ENCODE measurements at regions not wholly inside any gene's neighbourhood (a gene's known extent, or its start where the extent isn't known, plus 50 kb on each side); places are given as distances from the start of the nearest gene placed in this dataset.
A peak's percentile ranks its signal among the peaks of the same experiment; 100 is the strongest.

DNA sequence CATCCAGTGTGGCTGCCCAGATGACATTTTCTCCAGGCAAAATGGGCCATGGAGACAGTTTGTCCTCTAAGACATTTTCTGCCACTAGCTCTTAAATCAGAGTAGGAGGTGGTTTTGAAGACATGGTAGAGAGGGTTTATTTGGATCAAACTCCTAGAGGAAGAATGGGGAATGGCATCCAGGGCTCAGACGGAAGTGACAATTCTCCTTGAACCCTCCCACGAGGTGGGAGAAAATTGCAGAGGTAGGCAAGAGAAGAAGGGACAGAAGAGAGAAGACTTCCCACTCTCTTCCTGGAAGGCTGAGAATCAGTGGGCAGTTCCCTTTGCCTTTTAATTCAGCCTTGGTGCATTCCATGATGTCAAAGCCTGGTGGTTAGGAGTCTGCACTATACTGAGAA lies 194.0 kb downstream of the SMIM20 start:
- H3K27ac ChIP-seq = peak overlapping the region in 1 of 12 donors; percentile 40
- H3K36me3 ChIP-seq = no peaks in the 10 kb centered on the region
- DNase-seq (no peak), ATAC-seq (no peak)
- intact Hi-C loops (cut with DNase I) = no loop called here
- peaks cover 0 to 4% (median 0%) of the 10 kb centered on the region in 9 donors for H3K27me3 ChIP-seq
- peaks cover 0 to 27% (median 0%) of the 10 kb centered on the region in 12 donors for H3K4me1 ChIP-seq
- 53 to 68% (median 58%) methylated on average over 2 of the region's 2 CpGs for WGBS, 4 donors
- TF ChIP-seq, protein P1, sequence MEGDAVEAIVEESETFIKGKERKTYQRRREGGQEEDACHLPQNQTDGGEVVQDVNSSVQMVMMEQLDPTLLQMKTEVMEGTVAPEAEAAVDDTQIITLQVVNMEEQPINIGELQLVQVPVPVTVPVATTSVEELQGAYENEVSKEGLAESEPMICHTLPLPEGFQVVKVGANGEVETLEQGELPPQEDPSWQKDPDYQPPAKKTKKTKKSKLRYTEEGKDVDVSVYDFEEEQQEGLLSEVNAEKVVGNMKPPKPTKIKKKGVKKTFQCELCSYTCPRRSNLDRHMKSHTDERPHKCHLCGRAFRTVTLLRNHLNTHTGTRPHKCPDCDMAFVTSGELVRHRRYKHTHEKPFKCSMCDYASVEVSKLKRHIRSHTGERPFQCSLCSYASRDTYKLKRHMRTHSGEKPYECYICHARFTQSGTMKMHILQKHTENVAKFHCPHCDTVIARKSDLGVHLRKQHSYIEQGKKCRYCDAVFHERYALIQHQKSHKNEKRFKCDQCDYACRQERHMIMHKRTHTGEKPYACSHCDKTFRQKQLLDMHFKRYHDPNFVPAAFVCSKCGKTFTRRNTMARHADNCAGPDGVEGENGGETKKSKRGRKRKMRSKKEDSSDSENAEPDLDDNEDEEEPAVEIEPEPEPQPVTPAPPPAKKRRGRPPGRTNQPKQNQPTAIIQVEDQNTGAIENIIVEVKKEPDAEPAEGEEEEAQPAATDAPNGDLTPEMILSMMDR (IDR thresholded peaks at IDR 0.05) = peak in 1 of 12 donors; percentile 13
- no peak for TF ChIP-seq POLR2A (IDR thresholded peaks at IDR 0.05)
- H3K9me3 ChIP-seq = peaks cover 0 to 14% (median under 1%) of the 10 kb centered on the region in 12 donors
- H3K4me3 ChIP-seq = no peak overlapping the region

GRCh38 chr4:26110493-26110892 lies 196.5 kb downstream of the SMIM20 start:
- H3K9me3 ChIP-seq = peaks cover 0 to 33% (median 8%) of the 10 kb centered on the region in 12 donors
- no peak for TF ChIP-seq POLR2A (IDR thresholded peaks at IDR 0.05)
- WGBS, 4 donors = 57 to 80% (median 65%) methylated on average over 4 to 5 of the region's 5 CpGs
- no peak overlapping the region for H3K27ac ChIP-seq
- H3K27me3 ChIP-seq = peaks cover 0 to 4% (median 0%) of the 10 kb centered on the region in 9 donors
- intact Hi-C loops (cut with DNase I) = no loop called here
- no peak for DNase-seq
- H3K4me3 ChIP-seq = no peak overlapping the region
- ATAC-seq = no peak
- H3K4me1 ChIP-seq = peaks cover 0 to 26% (median 0%) of the 10 kb centered on the region in 12 donors
- no peaks in the 10 kb centered on the region for H3K36me3 ChIP-seq

DNA sequence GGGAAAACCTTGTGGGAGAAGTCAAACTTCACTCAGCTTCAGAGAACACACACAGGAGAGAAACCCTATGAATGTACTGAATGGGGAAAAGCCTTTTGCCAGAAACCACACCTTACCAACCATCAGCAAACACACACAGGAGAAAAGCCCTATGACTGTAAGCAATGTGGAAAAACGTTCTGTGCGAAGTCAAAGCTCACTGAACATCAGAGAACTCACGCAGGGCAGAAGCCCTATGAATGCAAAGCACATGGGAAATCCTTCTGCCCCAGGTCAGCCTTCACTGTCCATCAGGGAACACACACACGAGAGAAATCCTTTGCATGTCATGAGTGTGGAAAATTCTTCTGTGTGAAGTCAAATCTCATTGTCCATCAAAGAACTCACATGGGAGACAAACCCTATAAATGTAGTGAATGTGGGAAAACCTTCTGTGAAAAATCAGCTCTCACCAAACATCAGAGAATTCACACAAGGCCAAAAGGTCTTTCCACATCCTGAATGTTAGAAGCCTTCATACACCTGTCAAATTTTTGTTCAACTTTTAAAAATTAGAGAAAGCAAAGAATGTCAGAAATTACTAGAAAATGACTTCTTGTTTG lies 199.4 kb downstream of the SMIM20 start:
- TF ChIP-seq POLR2A (IDR thresholded peaks at IDR 0.05) = no peak
- TF ChIP-seq, protein P1 (IDR thresholded peaks at IDR 0.05) = no peak
- Histone ChIP-seq H3K36me3 (no peaks in the 10 kb centered on the region), H3K27me3 (peaks cover 0 to 4% (median 0%) of the 10 kb centered on the region in 9 donors), H3K4me1 (peaks cover 0 to 4% (median 0%) of the 10 kb centered on the region in 12 donors), H3K27ac (no peak overlapping the region), H3K4me3 (no peak overlapping the region), H3K9me3 (peaks cover 0 to 33% (median 8%) of the 10 kb centered on the region in 12 donors)
- no peak for ATAC-seq
- intact Hi-C loops (cut with DNase I) = no loop called here
- DNase-seq = no peak
- WGBS, 4 donors = 79 to 91% (median 86%) methylated on average over 4 of the region's 4 CpGs

- no peak for DNase-seq
- Histone ChIP-seq H3K27me3 (no peaks in the 10 kb centered on the region), H3K36me3 (no peaks in the 10 kb centered on the region), H3K27ac (no peak overlapping the region), H3K9me3 (peaks cover 0 to 33% (median 8%) of the 10 kb centered on the region in 12 donors), H3K4me3 (no peak overlapping the region), H3K4me1 (no peaks in the 10 kb centered on the region)
- TF ChIP-seq POLR2A (IDR thresholded peaks at IDR 0.05) = no peak
- no peak for ATAC-seq
- intact Hi-C loops (cut with DNase I) = no loop called here
- WGBS, 4 donors = 33 to 54% (median 37%) methylated on average over 4 of the region's 4 CpGs
Measured at GRCh38 chr4:26116057-26116456, 202.0 kb downstream of the SMIM20 start.

- ATAC-seq = no peak
- Histone ChIP-seq H3K27me3 (no peaks in the 10 kb centered on the region), H3K27ac (no peak overlapping the region), H3K4me1 (no peaks in the 10 kb centered on the region), H3K4me3 (no peak overlapping the region), H3K36me3 (no peaks in the 10 kb centered on the region), H3K9me3 (no peaks in the 10 kb centered on the region)
- DNase-seq = no peak
- TF ChIP-seq, protein P1 (IDR thresholded peaks at IDR 0.05) = no peak
- no peak for TF ChIP-seq POLR2A (IDR thresholded peaks at IDR 0.05)
- intact Hi-C loops (cut with DNase I) = no loop called here
- 85 to 92% (median 86%) methylated on average over 6 of the region's 6 CpGs for WGBS, 4 donors
Measured at GRCh38 chr4:26120098-26120825, 200.6 kb upstream of the RBPJ start.

Measured in heart left ventricle (tissue), 16 donors.